GM23248 (cell line): ENCODE measurements at regions not wholly inside any gene's neighbourhood (a gene's known extent, or its start where the extent isn't known, plus 50 kb on each side); places are given as distances from the start of the nearest gene placed in this dataset.
A peak's percentile ranks its signal among the peaks of the same experiment; 100 is the strongest.

Experiments used
- DNase-seq: peaks from one replicate; pipeline ENCODE4 v3.0.0-alpha.2; 2015
- H2AFZ ChIP-seq: fragments of 200-600 bp; sonication (generic); 2 replicates; pipeline ENCODE4 v1.6.1; 2016; ENCODE audit warnings: antibody characterized with exemption
- H3F3A ChIP-seq: fragments of 200-600 bp; sonication (generic); 2 replicates; pipeline ENCODE4 v1.6.1; 2016; ENCODE audit warnings: mild to moderate bottlenecking, antibody characterized with exemption, mixed run types; ENCODE audit not compliant: insufficient read depth
- H3K27ac ChIP-seq: fragments of 200-600 bp; sonication (generic); 2 replicates; pipeline ENCODE4 v1.5.1; 2016; ENCODE audit warnings: mild to moderate bottlenecking
- H3K27me3 ChIP-seq: fragments of 200-600 bp; sonication (generic); replicated peaks from 2 replicates; pipeline ENCODE4 v1.6.1; 2016; ENCODE audit warnings: mild to moderate bottlenecking; ENCODE audit not compliant: insufficient read depth
- H3K36me3 ChIP-seq: fragments of 200-600 bp; sonication (generic); 2 replicates; pipeline ENCODE4 v1.6.1; 2016; ENCODE audit warnings: low read depth, mild to moderate bottlenecking
- H3K4me1 ChIP-seq: fragments of 200-600 bp; sonication (generic); 2 replicates; pipeline ENCODE4 v1.6.1; 2016; ENCODE audit warnings: mild to moderate bottlenecking; ENCODE audit not compliant: insufficient read depth
- H3K4me2 ChIP-seq: fragments of 200-600 bp; sonication (generic); one replicate; pipeline ENCODE4 v1.6.1; 2016; ENCODE audit warnings: mild to moderate bottlenecking; ENCODE audit not compliant: unreplicated experiment
- H3K4me3 ChIP-seq: fragments of 200-600 bp; sonication (generic); 2 replicates; pipeline ENCODE4 v1.5.1; 2016; ENCODE audit warnings: mild to moderate bottlenecking
- H3K79me2 ChIP-seq: fragments of 200-600 bp; sonication (generic); 2 replicates; pipeline ENCODE4 v1.6.1; 2016; ENCODE audit warnings: mild to moderate bottlenecking; ENCODE audit not compliant: insufficient read depth
- H3K9ac ChIP-seq: fragments of 200-600 bp; sonication (generic); 2 replicates; pipeline ENCODE4 v1.6.1; 2016; ENCODE audit warnings: mild to moderate bottlenecking
- H3K9me2 ChIP-seq: fragments of 200-600 bp; sonication (generic); 2 replicates; pipeline ENCODE4 v1.6.1; 2016; ENCODE audit warnings: mixed run types, mild to moderate bottlenecking, moderate library complexity; ENCODE audit not compliant: insufficient read depth
- H3K9me3 ChIP-seq: fragments of 200-600 bp; sonication (generic); one replicate; pipeline ENCODE4 v1.6.1; 2017; ENCODE audit warnings: low read depth
- H4K20me1 ChIP-seq: fragments of 200-600 bp; sonication (generic); 2 replicates; pipeline ENCODE4 v1.6.0; 2016; ENCODE audit not compliant: insufficient read depth
- EZH2 ChIP-seq: fragments of 200-600 bp; sonication (generic); IDR thresholded peaks from 2 replicates; pipeline ENCODE4 v1.6.1; 2018; ENCODE audit warnings: antibody characterized with exemption, mild to moderate bottlenecking; ENCODE audit not compliant: insufficient read depth, poor library complexity, severe bottlenecking
- EZH2phosphoT487 ChIP-seq: fragments of 200-600 bp; sonication (generic); IDR thresholded peaks from 2 replicates; pipeline ENCODE4 v1.6.1; 2018; ENCODE audit warnings: antibody characterized with exemption, moderate library complexity, mild to moderate bottlenecking, low read depth; ENCODE audit not compliant: insufficient read depth
- WGBS, 2 experiments: methylation state at CpG; one replicate each; pipeline ENCODE4 v1.1.6; 2015 to 2017; ENCODE audit warnings: low lambda C conversion rate in 2 of 2, low coverage in 1 of 2; ENCODE audit errors: missing lambda C conversion rate in 2 of 2; 5-methylcytosine and 5-hydroxymethylcytosine counted together
- in situ Hi-C: fragments of 300-500 bp; cut with MboI; formaldehyde crosslinking; loops from 2 replicates; pipeline ENCODE4 v1.15.0; 2020

DNA sequence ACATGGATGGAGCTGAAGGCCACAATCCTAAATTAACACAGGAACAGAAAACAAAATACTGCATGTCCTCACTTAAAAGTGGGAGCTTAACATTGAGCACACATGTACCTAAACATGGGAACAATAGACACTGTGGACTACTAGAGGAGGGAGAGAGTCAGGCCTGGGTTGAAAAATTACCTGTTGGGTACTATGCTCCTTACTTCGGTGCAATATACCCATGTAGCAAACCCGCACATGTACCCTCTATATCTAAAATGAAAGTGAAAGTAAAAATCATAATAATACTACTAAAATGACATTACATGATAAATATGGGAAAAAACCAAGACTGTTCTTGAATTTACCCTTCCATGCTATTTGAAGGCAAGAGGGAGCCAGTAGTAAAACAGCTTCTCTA lies 1273.8 kb upstream of the ADGRB3 start:
- peak overlapping the region; percentile 24 for H3K4me3 ChIP-seq
- H3K9ac ChIP-seq, result no peak overlapping the region
- DNase-seq, result no peak
- 53 to 61% methylated on average over 2 of the region's 2 CpGs for WGBS, 2 experiments
- no peak overlapping the region for H3K4me2 ChIP-seq
- no peaks in the 10 kb centered on the region for H3K9me2 ChIP-seq
- no peaks in the 10 kb centered on the region for H4K20me1 ChIP-seq
- no peak overlapping the region for H3K27ac ChIP-seq
- no peaks in the 10 kb centered on the region for H3K27me3 ChIP-seq
- H3K36me3 ChIP-seq, result no peaks in the 10 kb centered on the region
- TF ChIP-seq EZH2phosphoT487, result no peak
- H3K79me2 ChIP-seq, result no peaks in the 10 kb centered on the region
- H3K4me1 ChIP-seq, result no peaks in the 10 kb centered on the region
- no peaks in the 10 kb centered on the region for H3K9me3 ChIP-seq
- peak overlapping the region; percentile 40; the same call in 1 of the 2 replicates for H2AFZ ChIP-seq
- no peaks in the 10 kb centered on the region for H3F3A ChIP-seq
- in situ Hi-C loops, result no loop called here

DNA sequence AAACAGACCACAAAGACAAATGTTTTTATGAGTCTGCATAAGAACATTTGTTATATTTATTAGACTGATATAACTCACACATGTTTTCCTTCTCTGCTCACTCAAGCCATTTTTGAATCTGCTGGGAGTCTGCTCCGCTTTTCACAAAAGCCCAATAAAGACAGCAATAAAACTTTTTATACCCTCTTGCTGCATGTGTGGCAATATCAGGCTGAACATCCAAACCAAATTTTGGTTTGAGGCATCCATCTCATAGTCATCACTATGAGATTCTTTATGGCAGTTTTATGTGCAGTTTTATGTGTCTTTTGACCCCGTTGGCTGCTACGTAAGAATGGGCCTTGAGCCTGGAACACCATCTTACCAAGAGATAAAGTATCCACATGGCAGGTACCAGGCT lies 1276.8 kb upstream of the ADGRB3 start:
- no peaks in the 10 kb centered on the region for H3K9me2 ChIP-seq
- H3K27ac ChIP-seq, result no peak overlapping the region
- in situ Hi-C loops, result no loop called here
- no peaks in the 10 kb centered on the region for H3K4me1 ChIP-seq
- no peak overlapping the region for H3K4me2 ChIP-seq
- 2 to 13% methylated on average over 3 of the region's 3 CpGs for WGBS, 2 experiments
- no peaks in the 10 kb centered on the region for H3K79me2 ChIP-seq
- no peaks in the 10 kb centered on the region for H3K9me3 ChIP-seq
- no peaks in the 10 kb centered on the region for H3F3A ChIP-seq
- H4K20me1 ChIP-seq, result no peaks in the 10 kb centered on the region
- no peak for DNase-seq
- no peak for TF ChIP-seq EZH2
- TF ChIP-seq EZH2phosphoT487, result no peak
- H3K36me3 ChIP-seq, result no peaks in the 10 kb centered on the region
- H3K4me3 ChIP-seq, result no peak overlapping the region
- no peak overlapping the region for H3K9ac ChIP-seq
- no peak overlapping the region for H2AFZ ChIP-seq
- no peaks in the 10 kb centered on the region for H3K27me3 ChIP-seq

DNA sequence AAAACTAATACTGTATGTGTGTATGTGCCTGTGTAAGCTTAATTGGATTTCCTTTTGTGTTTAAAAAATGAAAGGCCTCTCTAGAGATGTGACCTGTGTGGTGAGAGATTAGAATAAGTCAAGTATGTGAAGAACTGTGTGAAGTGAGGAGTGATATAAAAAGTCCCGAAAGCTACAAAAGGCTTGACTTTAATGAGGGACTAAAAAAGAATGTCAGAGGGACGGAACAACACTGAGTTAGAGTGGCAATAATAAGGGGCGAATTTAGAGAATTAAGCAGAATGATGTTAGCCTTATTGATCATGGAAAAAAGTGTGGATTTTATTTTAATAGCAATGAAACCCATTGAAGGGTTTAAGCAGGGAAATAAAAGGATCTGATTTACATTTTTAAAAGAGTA lies 1281.2 kb upstream of the ADGRB3 start:
- no peak overlapping the region for H2AFZ ChIP-seq
- H3K79me2 ChIP-seq, result no peaks in the 10 kb centered on the region
- in situ Hi-C loops, result no loop called here

DNA sequence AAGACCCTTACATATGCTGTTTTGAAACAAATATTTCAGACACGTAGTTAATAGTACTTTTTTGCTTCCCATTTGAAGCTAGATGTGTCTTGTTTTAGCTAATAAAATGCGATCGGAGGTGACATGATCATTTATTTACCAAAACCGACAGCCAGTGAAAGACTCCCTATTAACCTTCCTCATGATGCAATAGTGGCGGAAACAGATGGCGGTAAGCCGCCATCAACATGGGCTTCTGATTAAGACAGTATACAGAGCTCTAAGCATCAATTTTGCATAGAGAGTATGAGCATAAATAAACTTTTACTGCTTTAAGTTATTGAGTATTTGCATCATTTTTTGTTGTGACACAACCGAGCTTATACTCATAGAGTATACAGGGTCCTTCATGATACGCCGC lies 1282.4 kb upstream of the ADGRB3 start:
- in situ Hi-C loops, result no loop called here
- no peak overlapping the region for H2AFZ ChIP-seq

More for the DNA sequence above, 1281.2 kb upstream of the ADGRB3 start:
- Histone ChIP-seq H3K27me3 (no peaks in the 10 kb centered on the region), H3K9ac (no peak overlapping the region), H3K4me1 (no peaks in the 10 kb centered on the region), H3K4me2 (no peak overlapping the region), H3F3A (no peaks in the 10 kb centered on the region), H4K20me1 (no peaks in the 10 kb centered on the region), H3K9me2 (no peaks in the 10 kb centered on the region), H3K4me3 (no peak overlapping the region), H3K9me3 (no peaks in the 10 kb centered on the region), H3K36me3 (no peaks in the 10 kb centered on the region), H3K27ac (no peak overlapping the region)
- TF ChIP-seq EZH2phosphoT487 (no peak), EZH2 (no peak)
- WGBS, 2 experiments, result 14 to 19% methylated on average over 3 of the region's 3 CpGs
- DNase-seq, result no peak

DNA sequence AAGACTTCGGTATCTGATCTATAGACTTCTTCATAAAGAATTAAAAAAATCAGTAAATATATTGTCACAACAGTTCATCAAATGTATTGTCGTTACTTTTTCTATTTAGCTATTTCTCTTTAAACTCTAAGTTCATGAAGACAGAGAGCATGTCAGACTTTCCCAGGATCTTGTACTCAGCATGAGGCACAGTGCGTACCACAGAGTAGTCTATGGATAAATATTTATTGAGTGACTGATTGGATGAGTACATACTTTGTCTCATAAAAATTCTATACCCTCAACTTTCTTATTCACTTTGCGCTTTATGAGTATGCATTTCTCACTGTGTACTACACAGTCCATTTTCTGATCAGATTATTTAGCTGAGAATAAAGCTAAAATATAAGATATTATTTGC lies 1284.4 kb upstream of the ADGRB3 start:
- no peaks in the 10 kb centered on the region for H3K4me1 ChIP-seq
- H3K27me3 ChIP-seq, result no peaks in the 10 kb centered on the region
- no peaks in the 10 kb centered on the region for H4K20me1 ChIP-seq
- in situ Hi-C loops, result no loop called here
- H3K9me2 ChIP-seq, result no peaks in the 10 kb centered on the region
- H3F3A ChIP-seq, result no peaks in the 10 kb centered on the region
- H3K79me2 ChIP-seq, result no peaks in the 10 kb centered on the region
- H3K4me3 ChIP-seq, result no peak overlapping the region
- DNase-seq, result no peak
- H3K9ac ChIP-seq, result no peak overlapping the region
- H2AFZ ChIP-seq, result no peak overlapping the region
- H3K9me3 ChIP-seq, result no peaks in the 10 kb centered on the region
- H3K27ac ChIP-seq, result no peak overlapping the region
- no peak overlapping the region for H3K4me2 ChIP-seq
- no peaks in the 10 kb centered on the region for H3K36me3 ChIP-seq
- no peak for TF ChIP-seq EZH2phosphoT487
- no peak for TF ChIP-seq EZH2
- WGBS, 2 experiments, result 39 to 44% methylated on average over 4 of the region's 4 CpGs

More for the DNA sequence above, 1282.4 kb upstream of the ADGRB3 start:
- Histone ChIP-seq H3K4me3 (no peak overlapping the region), H3K79me2 (no peaks in the 10 kb centered on the region), H3K9ac (no peak overlapping the region), H3K9me2 (no peaks in the 10 kb centered on the region), H3K4me1 (no peaks in the 10 kb centered on the region), H3F3A (no peaks in the 10 kb centered on the region), H3K36me3 (no peaks in the 10 kb centered on the region), H3K27ac (no peak overlapping the region), H3K27me3 (no peaks in the 10 kb centered on the region), H3K9me3 (no peaks in the 10 kb centered on the region), H4K20me1 (no peaks in the 10 kb centered on the region), H3K4me2 (no peak overlapping the region)
- no peak for DNase-seq
- 54 to 61% methylated on average over 10 of the region's 10 CpGs for WGBS, 2 experiments
- TF ChIP-seq EZH2phosphoT487, result no peak
- no peak for TF ChIP-seq EZH2
